HG03378 (cell line): ENCODE measurements at regions not wholly inside any gene's neighbourhood (a gene's known extent, or its start where the extent isn't known, plus 50 kb on each side); places are given as distances from the start of the nearest gene placed in this dataset.
"Not testable (repeated sequence)": the region's sequence is repeated elsewhere in the genome, so short reads cannot be mapped to it uniquely, and the experiment has no call there.

ENCODE experiments used
- ATAC-seq: cut with Tn5 transposase; IDR thresholded peaks from one replicate; pipeline ENCODE4 v1.9.1; 2021; ENCODE audit warnings: mild to moderate bottlenecking, moderate library complexity; ENCODE audit not compliant: unreplicated experiment

DNA sequence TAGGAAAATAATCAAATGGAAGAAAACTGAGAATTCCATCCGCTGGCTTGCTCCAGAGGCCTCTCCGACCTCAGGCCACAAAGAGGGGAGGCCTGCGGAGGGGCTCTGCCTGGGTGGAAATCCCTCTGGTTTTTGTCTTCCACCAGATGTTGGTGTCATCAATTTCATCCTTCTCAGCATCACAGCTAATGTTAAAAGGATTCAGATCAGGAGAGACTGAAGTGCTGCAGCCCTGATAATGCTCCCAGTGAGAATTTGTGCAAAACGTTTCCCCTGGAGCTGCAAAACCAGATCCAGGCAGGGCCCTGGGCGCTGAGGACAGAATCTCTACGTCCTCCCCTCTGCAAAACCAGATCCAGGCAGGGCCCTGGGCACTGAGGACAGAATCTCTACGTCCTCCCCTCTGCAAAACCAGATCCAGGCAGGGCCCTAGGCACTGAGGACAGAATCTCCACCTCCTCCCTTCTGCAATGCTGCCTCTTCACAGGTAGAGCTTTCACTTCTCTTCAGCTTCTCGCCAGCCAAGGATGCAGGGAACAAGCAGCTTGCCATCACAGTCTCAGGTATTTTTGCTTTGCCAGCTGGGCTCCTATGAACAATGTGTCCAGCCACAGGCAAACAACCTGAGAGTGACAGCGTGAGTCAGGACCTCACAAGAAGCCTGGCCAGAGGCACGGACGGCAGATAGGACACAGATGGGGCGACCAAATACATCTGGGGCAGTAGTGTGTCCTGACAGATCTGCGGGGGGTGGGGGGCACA is 81.2 kb downstream of the TMEM18 start:
- no peak for ATAC-seq

DNA sequence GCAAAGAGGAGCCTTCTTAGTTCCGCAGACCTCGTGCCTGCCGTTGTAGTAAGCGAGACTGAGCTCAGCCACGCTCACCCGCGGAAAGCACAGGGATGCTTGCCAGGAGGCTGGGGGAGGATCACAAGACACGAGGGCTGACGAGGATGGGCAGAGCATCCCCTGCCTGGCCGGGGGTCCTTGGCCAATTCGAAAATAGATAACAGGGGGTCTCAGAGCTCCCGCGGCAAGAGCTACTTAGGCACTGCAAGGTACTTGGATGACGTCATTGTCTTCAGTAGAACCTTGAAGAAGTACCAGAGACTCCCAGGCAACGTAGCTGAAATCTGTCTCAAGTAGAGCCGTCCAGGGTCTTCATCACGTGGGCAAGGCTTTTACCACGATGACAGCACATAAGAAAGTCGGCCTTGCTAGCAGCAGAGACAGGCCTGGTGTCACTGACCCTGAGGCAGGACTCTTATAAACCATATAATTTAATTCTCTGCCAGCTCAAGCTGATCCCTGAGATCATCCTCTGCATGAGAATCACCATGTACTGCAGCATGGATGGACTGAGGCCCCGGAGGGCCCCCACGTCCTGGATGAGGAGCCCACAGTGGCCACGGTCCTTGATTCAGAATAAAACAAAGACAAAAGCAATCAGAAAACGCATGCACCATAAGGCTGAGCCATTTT is 81.9 kb downstream of the TMEM18 start:
- ATAC-seq: no peak

DNA sequence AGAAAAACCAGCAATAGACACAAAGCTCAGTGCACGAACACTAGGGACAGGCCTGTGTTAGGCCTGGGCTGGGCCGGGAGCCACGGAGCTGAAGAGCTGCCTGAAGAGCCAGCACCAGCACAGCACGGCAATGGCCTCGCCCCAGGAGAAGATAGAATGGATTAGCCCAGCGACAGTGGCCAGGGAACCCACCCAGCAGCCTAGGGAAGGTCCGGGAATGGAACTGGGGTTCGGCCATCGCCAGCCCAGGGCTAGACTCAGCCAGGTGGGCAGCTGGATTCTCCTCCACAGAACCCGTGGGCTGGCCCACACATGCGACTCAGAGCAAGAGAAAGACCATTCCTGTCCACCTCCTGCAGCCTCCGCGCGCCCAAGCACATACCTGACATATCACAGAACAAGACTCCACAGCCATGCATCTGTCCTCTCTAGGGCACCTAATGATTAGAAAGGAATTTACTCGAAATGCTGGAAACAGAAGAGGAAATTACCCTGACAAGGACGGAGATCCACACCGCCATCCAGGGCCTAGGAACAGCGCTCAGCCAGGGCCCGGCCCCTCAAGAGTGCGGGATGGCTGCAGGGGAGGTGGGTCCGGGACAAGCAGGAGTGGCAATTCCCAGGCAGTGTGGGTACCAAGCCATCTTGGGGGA is 82.8 kb downstream of the TMEM18 start:
- ATAC-seq: no peak

DNA sequence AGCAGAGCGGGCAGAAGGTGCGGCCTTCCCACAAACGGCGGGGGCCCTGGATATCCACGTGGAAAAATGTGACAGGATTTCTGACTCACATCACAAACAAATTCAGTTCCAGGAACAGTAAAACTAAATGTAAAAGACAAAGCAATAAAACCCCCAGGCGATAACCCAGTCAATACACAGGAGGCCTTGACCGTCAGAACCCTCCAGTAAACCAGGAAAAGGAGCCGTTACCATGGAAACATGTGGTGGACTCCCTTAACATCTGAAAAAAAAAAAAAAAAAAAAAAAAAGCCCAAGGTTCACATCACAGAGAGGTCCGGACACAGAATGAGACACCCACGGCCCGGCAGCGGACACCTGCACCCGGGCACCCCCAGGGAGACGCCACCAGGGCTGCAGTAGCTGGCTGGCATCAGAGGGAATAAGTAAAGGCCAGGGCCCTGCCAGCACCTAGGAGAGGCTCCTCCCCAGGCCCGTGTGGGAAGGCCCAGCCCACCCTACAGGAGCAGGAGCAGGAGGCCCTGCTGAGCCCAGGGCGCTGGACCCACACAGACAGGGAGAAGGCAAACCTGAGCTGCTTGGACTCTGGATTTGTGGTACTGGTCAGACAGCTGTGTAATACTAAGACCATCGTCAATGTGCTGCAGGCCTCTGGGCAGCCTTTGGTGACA is 83.7 kb downstream of the TMEM18 start:
- no peak for ATAC-seq

DNA sequence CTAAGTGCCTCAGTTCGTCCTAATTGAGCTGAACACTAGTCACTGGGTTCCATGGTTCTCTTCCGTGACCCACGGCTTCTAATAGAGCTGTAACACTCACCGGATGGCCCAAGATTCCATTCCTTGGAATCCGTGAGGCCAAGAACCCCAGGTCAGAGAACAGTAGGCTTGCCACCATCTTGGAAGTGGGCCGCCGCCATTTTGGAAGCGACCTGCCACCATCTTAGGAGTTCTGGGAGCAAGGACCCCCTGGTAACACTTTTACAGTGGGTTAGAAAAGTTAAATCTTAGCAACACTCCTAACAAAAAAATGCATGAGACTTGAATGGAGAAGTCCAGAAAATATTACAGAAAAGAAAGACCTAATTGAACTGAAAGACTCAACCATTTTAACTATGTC is 84.5 kb downstream of the TMEM18 start:
- no peak for ATAC-seq

DNA sequence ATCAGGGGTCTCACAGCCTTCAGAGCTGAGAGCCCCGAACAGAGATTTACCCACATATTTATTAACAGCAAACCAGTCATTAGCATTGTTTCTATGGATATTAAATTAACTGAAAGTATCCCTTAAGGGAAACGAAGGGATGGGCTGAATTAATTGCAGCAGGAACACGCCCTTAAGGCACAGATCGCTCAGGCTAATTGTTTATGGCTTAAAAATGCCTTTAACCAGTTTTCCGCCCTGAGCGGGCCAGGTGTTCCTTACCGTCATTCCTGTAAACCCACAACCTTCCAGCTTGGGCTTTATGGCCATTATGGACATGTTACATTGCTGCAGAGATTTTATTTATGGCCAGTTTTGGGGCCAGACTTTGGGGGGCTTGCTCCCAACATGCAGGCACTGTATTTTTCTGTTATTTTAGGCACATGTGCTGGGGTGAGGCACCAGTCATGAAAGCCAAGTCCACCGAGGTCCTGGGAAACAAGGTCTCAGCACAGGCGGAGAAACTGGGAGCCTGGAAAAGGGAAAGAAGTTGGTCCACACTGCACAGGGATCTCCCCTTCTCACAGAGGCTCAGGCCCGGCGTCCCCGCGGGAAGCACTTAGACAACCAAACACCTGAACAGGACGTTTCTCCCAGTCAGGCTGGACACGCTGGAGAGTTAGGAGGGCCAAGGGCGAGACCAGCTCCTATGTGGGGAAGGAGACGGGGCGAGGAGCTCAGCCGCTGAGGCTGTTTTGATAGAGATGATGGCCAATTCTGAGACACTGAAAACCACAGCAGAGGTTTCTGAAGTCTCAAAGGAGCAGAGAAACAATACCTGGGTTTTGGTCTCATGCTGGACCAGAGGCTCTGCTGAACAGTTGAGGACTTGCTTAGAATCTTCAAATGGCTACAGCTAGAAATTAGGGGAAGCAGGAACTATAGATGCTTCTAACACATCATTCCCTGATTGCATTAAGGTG is 86.7 kb downstream of the TMEM18 start:
- no peak for ATAC-seq

DNA sequence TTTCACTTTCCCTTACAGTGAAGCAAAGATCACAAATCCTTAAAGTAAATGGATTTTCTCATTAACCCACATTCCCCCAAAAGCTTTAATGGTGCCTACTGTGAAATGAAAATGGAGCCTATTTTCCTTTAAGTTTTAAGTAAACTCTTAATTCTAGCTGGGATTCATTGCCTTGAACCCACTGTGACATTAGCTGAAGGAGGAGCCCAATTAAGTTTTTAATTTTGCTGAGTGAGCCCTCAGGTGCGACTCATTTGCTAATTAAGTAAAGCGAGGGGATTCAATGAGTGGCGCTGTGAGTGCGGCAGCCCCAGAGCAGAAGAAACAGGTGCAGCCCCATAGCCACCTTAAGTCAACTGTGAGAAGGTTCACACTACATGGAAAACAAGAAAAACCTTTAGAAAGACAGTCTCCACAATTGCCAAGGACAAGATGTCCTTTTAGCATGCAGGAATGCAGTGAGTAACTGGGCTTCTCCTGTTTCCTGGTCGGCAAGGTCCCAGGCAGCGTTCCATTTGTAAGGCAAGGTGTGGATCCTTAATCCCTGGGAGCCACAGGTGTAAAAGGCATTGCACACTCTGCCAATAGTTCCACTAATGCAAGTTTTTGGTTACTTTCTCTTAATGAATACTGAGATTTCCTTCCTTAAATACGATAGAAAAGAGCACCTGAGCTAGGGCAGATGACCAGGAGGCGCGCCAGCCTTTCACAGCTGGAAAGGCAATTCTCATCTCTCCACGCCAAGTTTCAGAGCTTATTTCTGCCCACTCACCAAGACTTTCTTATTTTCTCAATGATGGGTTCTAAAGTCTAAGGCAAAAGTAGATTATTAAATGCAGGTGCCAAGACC is 87.7 kb downstream of the TMEM18 start:
- ATAC-seq: no peak

DNA sequence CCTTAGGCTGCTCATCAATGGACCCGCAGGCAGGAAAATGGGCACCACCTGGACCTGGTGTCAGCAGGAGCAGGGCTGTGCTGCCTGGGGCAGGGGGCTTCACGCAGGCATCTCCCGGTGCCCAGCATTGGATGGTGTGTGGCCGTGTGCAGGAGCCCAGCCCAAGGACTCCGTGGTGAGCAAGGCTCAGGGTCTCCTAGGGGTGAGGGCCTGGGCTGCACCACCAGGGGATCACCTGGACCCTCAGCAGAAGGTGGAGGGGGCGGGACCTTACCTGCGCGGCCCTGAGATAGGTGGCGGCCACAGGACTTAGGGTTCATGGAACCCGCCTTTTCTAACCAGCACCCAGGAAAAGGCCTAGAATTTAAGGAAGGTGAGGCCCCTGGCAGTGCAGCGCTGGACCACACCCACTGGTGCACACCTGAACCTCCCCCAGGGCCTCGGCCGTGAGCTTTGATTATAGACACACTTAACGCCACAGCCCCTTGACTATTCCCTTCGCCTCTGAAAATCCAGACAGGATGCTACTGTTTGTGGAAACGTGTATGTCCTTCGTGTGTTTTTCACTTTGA is 89.0 kb downstream of the TMEM18 start:
- ATAC-seq: no peak

DNA sequence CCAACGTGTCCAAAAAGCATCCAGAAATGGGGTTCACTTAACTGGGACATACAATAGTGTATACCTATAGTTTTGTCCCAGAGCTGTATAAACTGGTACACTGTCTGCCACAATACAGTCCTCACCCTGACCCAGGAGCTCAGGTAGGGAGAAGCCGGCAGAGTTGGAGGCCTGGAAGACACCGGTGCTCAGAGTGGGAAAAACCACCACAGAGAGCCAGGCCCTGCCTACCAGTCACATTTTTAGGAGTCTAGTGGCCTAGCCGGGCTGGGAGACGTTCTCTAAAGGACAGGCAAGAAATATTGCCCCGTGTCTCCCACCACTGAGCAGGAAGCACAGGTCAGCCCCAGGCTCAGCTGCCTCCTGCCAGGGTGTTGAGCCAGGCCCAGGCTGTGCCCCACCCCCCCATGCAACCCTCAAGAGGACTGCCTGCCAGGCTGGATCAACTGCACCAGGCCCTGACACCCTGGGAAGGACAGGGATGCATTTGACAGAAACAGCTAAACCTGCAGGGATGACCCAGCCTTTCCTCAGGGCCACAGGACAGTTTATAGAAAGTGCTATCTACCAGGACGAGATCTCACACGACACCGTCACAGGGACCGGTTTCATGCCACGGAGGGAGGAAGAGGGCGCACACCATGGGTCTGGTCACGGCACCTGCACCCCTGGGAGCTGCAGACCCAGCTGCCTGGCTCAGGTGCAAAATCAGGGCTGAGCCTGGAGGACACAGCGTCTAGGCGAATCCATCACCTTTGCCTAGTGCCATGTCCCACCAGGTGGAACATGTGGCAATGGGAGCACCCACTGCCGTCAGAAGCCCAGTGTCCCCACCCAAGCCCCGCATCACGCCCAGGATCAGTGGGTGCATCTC is 89.9 kb downstream of the TMEM18 start:
- no peak for ATAC-seq

DNA sequence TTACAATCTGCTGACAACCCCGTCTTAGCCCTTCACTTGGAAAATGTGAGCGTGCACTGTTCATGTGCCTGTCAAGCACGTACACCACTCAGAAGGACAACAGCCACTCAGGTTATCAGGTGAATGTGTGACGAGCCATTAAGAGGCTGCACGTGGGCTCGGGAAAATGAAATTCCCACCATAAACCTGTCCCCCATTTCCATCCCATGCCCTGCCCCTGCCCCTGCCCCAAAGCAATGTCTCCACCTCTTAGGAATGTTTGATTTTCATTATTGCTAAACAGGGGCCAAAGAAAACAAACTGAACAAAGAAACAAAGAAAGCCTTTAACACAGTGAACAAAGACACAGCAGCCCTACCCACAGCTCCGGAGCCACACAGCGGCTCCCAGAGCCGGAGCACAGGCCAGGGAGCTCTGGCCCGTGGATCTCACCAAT is 90.5 kb downstream of the TMEM18 start:
- ATAC-seq: no peak

DNA sequence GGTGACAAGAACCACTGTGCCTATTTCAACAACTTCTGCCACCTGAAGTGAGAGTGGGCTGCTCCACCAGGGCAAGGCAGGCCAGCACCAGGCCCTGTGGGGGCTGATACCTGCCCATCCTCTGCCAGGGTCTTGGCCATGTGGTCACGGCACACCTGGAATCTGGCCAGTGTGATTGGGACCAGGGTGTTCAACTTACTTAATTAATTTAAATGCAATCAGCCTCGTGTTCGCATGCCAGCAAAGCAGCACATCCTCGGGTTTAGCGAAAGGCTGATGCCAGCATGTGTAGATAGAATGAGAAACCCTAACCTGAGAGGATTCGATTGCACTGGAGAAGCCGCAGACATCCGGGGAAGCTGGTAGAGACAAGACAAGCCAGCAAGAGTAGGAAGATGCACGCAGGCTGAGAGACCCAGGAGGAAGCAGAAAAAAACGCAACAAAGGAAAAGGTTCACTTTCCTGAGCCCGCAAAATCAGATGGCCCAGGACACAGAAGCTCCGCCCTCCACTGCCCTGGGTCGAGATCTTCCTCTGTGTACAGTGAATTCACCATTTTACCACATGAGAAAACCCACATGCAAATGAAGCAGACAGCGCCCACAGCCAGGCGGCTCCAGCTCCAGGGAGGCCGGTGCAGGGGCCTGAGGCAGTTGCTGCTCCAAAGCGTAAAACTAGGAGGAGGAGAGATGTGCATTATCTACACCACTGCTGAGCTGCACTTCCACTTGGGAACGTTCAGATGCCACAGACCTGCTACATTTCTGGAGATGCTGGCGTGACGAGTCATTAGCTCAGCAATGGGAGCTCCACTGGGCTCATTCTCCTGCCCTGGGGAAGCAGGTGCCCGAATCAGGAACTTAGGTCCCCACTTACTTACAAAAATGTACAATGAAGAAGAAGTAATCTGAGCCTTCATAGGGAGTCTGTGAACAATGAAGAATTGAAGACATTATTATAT is 92.1 kb downstream of the TMEM18 start:
- peak; percentile 100 for ATAC-seq

DNA sequence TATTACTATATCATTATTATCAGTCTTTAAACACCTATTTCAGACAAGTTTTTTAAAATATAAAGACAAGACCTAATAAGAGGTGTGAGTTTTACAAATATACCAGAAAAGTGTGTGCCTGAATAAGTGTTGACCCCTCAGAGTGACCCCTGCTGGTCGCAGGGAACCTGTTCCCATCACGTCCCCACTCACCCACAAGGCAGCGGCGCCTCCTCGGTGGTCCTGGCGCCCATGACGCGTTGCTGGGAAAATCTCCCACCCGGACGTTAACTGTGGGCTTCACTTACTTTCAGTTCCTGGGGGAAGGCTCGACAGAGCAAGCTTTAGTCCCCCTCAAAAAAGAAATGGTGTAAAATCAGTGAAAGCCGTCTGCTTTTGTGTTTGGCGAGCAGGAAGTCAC is 93.5 kb downstream of the TMEM18 start:
- ATAC-seq: no peak

DNA sequence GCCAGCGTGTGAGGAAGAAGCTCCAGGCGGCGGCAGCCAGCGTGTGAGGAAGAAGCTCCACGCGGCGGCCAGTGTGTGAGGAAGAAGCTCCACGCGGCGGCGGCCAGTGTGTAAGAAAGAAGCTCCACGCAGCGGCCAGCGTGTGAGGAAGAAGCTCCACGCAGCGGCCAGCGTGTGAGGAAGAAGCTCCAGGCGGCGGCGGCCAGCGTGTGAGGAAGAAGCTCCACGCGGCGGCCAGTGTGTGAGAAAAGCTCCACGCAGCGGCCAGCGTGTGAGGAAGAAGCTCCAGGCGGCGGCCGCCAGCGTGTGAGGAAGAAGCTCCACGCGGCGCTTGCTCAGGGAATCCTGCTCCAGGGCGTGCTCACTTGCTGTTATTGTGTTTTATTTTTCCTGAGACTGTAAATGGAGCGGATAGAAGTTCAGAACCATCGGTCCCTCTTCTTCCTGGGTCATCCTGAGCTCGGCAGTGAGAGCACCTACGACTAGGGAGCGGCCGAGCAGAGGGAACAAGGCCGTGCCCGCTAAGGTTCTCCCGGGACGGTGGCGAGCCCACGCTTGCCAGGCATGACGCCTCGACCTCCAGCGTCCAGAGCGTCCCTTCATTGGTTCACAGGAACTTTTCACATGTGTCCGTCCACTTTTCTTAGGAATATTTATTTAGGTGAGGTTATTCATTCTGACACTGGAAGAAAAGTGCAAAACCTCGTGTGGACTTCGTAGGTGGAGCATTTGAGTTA is 94.2 kb downstream of the TMEM18 start:
- ATAC-seq: no peak

DNA sequence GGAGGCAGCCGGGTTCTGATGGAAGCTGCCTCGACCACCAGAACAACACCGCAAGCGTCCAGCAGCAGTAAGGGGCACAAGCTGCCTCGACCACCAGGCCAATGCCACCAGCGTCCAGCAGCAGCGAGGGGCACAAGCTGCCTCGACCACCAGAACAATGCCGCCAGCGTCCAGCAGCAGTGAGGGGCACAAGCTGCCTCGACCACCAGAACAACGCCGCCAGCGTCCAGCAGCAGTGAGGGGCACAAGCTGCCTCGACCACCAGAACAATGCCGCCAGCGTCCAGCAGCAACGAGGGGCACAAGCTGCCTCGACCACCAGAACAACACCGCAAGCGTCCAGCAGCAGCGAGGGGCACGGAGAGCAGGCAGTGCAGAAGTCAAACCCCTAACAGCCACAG is 94.9 kb downstream of the TMEM18 start:
- not testable (repeated sequence) for ATAC-seq

DNA sequence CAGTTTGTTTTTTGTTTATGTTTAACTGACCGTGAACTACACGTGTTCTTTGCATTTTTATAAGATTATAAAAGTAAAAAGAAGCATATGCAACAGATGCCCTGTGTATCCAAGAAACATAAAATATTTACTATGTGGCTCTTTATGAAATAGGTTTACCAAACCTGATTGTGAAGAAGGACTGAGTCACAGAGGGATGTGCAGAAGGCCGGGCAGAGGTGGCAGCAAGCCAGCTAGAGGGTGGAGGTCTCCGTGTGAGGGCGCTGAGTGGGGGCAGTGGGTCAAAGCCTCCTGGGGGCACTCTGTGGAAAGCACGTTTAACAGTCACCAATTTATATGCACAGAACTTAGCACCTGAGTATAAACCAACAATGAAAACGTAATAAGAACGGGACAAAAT is 97.2 kb downstream of the TMEM18 start:
- no peak for ATAC-seq

DNA sequence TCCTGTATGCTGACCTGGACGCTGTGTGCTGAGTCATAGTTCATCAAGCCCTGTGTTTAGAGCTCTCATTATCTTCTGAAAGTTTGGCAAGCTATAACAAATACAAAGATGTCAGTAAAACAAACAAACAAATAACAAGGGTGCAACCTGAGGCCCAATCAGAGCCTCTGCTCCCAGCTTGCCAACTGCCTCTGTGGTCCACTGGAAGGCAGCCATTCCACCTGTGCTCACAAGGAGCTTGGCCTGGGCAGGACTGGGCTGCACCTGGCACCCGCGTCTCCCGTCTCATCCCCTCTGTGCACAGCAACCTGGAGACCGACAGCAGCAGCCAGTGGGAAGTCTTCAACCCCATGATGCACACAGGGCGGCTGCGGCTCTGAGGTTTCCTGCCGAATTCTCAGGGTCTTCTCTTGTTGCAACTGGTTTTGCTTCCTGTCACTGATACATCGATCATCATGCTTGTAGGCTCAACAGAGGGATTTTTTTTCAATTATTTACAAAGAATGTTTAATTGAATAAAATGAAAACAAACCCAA is 97.8 kb downstream of the TMEM18 start:
- ATAC-seq: no peak
